Stomach (tissue), 4 donors: ENCODE measurements at regions not wholly inside any gene's neighbourhood (a gene's known extent, or its start where the extent isn't known, plus 50 kb on each side); places are given as distances from the start of the nearest gene placed in this dataset.

Source experiments
- CTCF ChIP-seq, 7 experiments: fragments of 450-650 bp in 4 of 7; fragments of 200-600 bp in 3 of 7; sonication (generic) in 3 of 7; IDR thresholded peaks; one replicate each; pipeline ENCODE4 v1.5.1; 2016 to 2019; ENCODE audit warnings: antibody characterized with exemption in 7 of 7, control low read depth in 2 of 7, mild to moderate bottlenecking in 1 of 7
- EP300 ChIP-seq: sonication (generic); formaldehyde crosslinking; IDR thresholded peaks from one replicate; pipeline ENCODE4 v1.6.1; 2017; ENCODE audit warnings: antibody characterized with exemption
- POLR2A ChIP-seq, 4 donors: fragments of 450-650 bp; IDR thresholded peaks; one replicate each; pipeline ENCODE4 v1.6.1; 2016; ENCODE audit warnings: antibody characterized with exemption in 4 of 4, control low read depth in 2 of 4, mild to moderate bottlenecking in 1 of 4, moderate library complexity in 1 of 4
- POLR2AphosphoS5 ChIP-seq, 3 donors: sonication (generic); formaldehyde crosslinking; IDR thresholded peaks; one replicate each; pipeline ENCODE4 v1.6.1; 2016; ENCODE audit warnings: antibody characterized with exemption in 3 of 3

- TF ChIP-seq CTCF (IDR thresholded peaks at IDR 0.05), result no peak
- TF ChIP-seq POLR2A (IDR thresholded peaks at IDR 0.05), result no peak
- TF ChIP-seq EP300, result no peak
- TF ChIP-seq POLR2AphosphoS5 (IDR thresholded peaks at IDR 0.05), result no peak
Measured at GRCh38 chr3:104347291-104347690, 1019.4 kb upstream of the ALCAM start.
